ENCODE measurements at regions not wholly inside any gene's neighbourhood (a gene's known extent, or its start where the extent isn't known, plus 50 kb on each side); places are given as distances from the start of the nearest gene placed in this dataset.

GRCh38 chr2:64326578-64327050 is 127.3 kb upstream of the LGALSL start:
- Histone ChIP-seq H3K79me2 (ENCODE audit: insufficient read depth) (no peaks in the 10 kb centered on the region), H3K27me3 (ENCODE audit: insufficient read depth) (no peaks in the 10 kb centered on the region; the same call in 1 of the 2 replicates), H3K9me3 (no peaks in the 10 kb centered on the region), H3K27ac (ENCODE audit: low read depth in 2 of 2, low read length in 1 of 2) (no peak overlapping the region), H2AFZ (ENCODE audit: low read depth) (no peak overlapping the region), H3K4me3 (ENCODE audit: low read depth in 2 of 2, low read length in 1 of 2) (no peak overlapping the region), H3K4me2 (no peak overlapping the region), H4K20me1 (ENCODE audit: insufficient read depth) (no peaks in the 10 kb centered on the region), H3K36me3 (replicated peaks in 1 of 2; ENCODE audit: control insufficient read depth in 1 of 2, insufficient read depth in 2 of 2, low read length in 1 of 2) (no peaks in the 10 kb centered on the region), H3K9ac (no peak overlapping the region), H3K9me2 (no peaks in the 10 kb centered on the region), H3K4me1 (ENCODE audit: control insufficient read depth in 1 of 2, insufficient read depth in 2 of 2, low read depth in 1 of 2, low read length in 1 of 2) (peaks cover 0 to 2% of the 10 kb centered on the region in 2 experiments; a peak in 1 of 4 replicates), H3F3A (replicated peaks; ENCODE audit: insufficient read depth) (no peaks in the 10 kb centered on the region)
- ChIA-PET CTCF (interaction anchor here (0.9 to 7.6 kb wide), 10 partner anchors 8 to 546 kb away, joined by 3 to 235 read pairs (median 6); no protein-coding TSS in a partner anchor), POLR2A (no interaction called here)
- WGBS (ENCODE audit: low lambda C conversion rate), result 83% methylated on average over 14 of the region's 14 CpGs
- no peak for DNase-seq
- no peak for TF ChIP-seq ELF1 (IDR thresholded peaks at IDR 0.05)

GRCh38 chr2:64327129-64327509 is 126.8 kb upstream of the LGALSL start:
- Histone ChIP-seq H3K79me2 (ENCODE audit: insufficient read depth) (no peaks in the 10 kb centered on the region), H3K9me2 (no peaks in the 10 kb centered on the region), H3K27me3 (ENCODE audit: insufficient read depth) (no peaks in the 10 kb centered on the region; the same call in 1 of the 2 replicates), H3F3A (replicated peaks; ENCODE audit: insufficient read depth) (no peaks in the 10 kb centered on the region), H2AFZ (ENCODE audit: low read depth) (no peak overlapping the region), H3K4me1 (ENCODE audit: control insufficient read depth in 1 of 2, insufficient read depth in 2 of 2, low read depth in 1 of 2, low read length in 1 of 2) (peaks cover 0 to 2% of the 10 kb centered on the region in 2 experiments; a peak in 1 of 4 replicates), H3K36me3 (replicated peaks in 1 of 2; ENCODE audit: control insufficient read depth in 1 of 2, insufficient read depth in 2 of 2, low read length in 1 of 2) (no peaks in the 10 kb centered on the region), H3K9me3 (no peaks in the 10 kb centered on the region), H3K4me2 (no peak overlapping the region), H3K9ac (no peak overlapping the region), H4K20me1 (ENCODE audit: insufficient read depth) (no peaks in the 10 kb centered on the region), H3K4me3 (ENCODE audit: low read depth in 2 of 2, low read length in 1 of 2) (no peak overlapping the region), H3K27ac (ENCODE audit: low read depth in 2 of 2, low read length in 1 of 2) (no peak overlapping the region)
- TF ChIP-seq USF2 (IDR thresholded peaks at IDR 0.05; ENCODE audit: borderline replicate concordance, low read depth, low read length) (no peak), CTCF (IDR thresholded peaks at IDR 0.05) (no peak), SMC3 (IDR thresholded peaks at IDR 0.05; ENCODE audit: low read depth, low read length) (no peak), RXRA (IDR thresholded peaks at IDR 0.05; ENCODE audit: borderline replicate concordance, low read depth) (no peak), FOXM1 (IDR thresholded peaks at IDR 0.05; ENCODE audit: low read depth) (no peak)
- no peak for DNase-seq
- ChIA-PET POLR2A (interaction anchor here (1.2 kb wide), 1 partner anchor 277 kb away, joined by 5 read pairs; no protein-coding TSS in a partner anchor), CTCF (interaction anchor here (0.7 to 7.6 kb wide), 25 partner anchors 9 to 634 kb away, joined by 3 to 235 read pairs (median 4); no protein-coding TSS in a partner anchor)
- 65% methylated on average over 4 of the region's 5 CpGs for WGBS (ENCODE audit: low lambda C conversion rate)

All from SK-N-SH (cell line).